AG09319 (cell line): ENCODE measurements at regions not wholly inside any gene's neighbourhood (a gene's known extent, or its start where the extent isn't known, plus 50 kb on each side); places are given as distances from the start of the nearest gene placed in this dataset.

ENCODE experiments used
- DNase-seq: peaks from one replicate; pipeline ENCODE4 v3.0.0-alpha.2; 2010; ENCODE audit warnings: low read depth; ENCODE audit errors: extremely low read depth
- TF ChIP-seq, protein P1 (sequence below): IDR thresholded peaks from 2 replicates; pipeline ENCODE4 v1.5.1; 2011; ENCODE audit warnings: low read depth, mild to moderate bottlenecking, inconsistent platforms, low read length, moderate library complexity

DNA sequence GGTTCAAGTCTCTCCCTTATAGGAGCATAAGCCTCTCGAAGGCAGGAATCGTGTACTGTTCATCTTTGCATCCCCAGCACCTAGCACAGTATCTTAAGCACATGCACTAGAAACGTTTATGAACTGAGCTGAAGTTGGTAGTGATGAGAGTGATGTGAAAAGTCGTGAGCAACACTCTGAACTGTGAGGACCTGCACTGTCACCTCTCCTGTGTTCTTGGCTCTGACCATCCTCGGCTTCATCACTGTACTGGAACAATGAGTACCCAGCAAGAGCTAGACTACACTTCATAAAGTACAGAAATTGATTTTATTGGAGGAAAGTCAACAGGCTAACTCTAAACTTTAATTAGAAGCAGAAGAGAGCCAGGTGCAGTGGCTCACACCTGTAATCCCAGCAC lies 473.6 kb downstream of the BCAT1 start:
- TF ChIP-seq, protein P1, sequence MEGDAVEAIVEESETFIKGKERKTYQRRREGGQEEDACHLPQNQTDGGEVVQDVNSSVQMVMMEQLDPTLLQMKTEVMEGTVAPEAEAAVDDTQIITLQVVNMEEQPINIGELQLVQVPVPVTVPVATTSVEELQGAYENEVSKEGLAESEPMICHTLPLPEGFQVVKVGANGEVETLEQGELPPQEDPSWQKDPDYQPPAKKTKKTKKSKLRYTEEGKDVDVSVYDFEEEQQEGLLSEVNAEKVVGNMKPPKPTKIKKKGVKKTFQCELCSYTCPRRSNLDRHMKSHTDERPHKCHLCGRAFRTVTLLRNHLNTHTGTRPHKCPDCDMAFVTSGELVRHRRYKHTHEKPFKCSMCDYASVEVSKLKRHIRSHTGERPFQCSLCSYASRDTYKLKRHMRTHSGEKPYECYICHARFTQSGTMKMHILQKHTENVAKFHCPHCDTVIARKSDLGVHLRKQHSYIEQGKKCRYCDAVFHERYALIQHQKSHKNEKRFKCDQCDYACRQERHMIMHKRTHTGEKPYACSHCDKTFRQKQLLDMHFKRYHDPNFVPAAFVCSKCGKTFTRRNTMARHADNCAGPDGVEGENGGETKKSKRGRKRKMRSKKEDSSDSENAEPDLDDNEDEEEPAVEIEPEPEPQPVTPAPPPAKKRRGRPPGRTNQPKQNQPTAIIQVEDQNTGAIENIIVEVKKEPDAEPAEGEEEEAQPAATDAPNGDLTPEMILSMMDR = no peak

DNA sequence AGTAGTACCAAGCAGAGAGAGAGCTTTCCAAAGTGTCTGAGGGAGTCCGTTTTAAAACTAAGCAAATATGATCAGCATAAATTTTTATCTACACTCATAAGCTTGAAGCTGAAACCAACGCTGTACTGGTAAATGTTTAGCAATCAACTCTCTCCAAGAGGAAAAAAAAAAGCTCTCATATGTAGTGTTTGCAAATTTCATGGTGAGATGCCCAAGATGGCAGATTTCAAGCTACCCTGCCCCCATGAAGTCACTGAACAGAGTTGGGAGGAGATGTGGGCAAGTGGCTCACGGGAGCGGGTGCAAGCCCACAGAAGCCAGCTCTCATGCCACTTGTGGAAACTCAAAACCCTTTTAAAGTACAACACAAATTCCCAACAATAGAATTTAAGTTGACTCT lies 475.8 kb downstream of the BCAT1 start:
- TF ChIP-seq, protein P1 = no peak
- no peak for DNase-seq

More for the DNA sequence above, 473.6 kb downstream of the BCAT1 start:
- DNase-seq = no peak

DNA sequence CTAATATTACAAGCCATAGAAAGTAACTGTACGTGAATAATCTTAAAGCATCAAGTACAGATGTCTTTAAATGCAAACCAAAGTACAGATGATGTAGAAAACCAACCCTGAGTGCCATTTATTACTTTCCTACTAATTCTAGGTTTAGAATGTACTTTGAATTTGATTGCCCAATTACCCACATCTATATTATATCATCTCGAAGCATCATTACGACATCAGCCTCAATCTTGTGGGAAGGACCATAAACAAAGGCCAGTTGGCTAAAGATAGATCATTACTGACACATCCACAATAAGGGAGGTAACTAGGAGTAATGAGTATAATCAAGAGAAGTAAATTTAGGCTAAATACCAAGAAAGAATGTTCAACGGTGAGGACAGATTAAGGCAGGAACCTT lies 478.9 kb downstream of the BCAT1 start:
- DNase-seq = no peak
- TF ChIP-seq, protein P1 = no peak

DNA sequence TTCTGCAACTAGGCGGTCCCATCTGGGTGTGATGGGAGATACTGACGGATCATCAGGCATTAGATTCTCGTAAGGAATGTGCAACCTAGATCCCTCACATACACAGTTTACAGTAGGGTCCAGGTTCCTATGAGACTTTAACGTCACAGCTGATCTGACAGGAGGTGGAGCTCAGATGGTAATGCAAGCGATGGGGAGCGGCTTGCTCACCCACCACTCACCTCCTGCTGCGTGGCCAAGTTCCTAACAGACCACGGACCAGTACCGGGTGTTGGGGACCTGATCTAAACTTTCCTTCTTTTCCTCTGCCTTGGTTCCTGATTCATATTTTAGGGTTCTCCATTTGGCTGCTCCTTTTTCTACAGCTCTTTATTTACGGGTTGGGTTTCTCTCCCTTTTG lies 479.8 kb downstream of the BCAT1 start:
- TF ChIP-seq, protein P1 = no peak
- no peak for DNase-seq

DNA sequence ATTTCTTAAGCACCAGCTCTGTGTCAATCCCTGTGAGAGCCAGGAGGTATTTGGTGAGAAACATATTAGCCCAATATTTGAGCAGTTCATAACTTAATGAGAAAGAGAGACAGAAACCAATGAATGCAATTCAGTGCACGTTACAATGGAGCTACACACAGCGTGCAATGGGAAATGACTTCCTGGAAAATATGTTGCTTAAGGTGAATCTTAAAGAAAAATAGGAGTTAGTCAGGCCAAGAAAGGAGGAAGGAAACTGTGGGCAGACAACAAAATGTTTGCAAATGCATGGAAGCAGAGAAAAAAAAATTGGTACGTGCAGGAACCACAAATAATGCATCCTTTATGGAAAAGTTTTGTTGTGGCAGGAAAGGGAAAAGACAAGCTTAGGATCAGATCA lies 481.7 kb downstream of the BCAT1 start:
- TF ChIP-seq, protein P1 = no peak
- DNase-seq = no peak

DNA sequence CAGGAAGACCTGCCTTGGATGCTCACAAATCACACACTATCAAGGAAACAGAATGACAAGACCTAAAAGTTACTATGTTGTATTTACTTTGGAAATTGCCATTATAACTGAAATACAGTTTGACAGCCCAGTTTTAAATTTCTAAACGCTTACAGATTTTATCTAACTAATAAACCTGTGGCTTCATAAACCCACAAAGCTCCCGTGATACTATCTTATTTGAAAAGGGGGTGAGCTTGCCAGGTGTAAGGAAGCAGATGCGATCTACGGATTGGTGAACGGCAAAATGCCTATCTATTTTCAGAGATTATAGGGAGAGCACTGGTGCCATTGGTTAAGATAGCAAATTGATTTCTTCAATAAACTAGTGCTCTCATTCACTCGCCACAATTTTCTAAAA lies 485.5 kb downstream of the BCAT1 start:
- TF ChIP-seq, protein P1 = no peak
- no peak for DNase-seq

DNA sequence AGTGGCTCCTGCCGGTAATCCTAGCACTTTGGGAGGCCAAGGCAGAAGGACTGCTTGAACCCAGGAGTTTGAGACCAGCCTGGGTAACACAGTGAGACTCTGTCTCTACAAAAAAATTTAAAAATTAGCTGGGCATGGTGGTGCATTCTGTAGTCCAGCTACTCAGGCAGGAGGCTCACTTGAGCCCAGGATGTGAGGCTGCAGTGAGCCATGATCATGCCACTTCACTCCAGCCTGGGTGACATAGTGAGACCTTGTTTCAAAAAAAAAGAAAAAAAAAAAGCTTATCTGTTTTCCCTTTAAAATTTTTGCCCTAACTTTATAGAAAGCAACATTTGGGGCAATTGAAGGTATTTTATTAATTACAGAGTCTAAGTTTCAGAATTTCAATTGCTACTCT lies 486.0 kb downstream of the BCAT1 start:
- no peak for DNase-seq
- TF ChIP-seq, protein P1 = no peak
